Esophagus muscularis mucosa (tissue), 4 donors: ENCODE measurements at regions not wholly inside any gene's neighbourhood (a gene's known extent, or its start where the extent isn't known, plus 50 kb on each side); places are given as distances from the start of the nearest gene placed in this dataset.
"Not testable (repeated sequence)": the region's sequence is repeated elsewhere in the genome, so short reads cannot be mapped to it uniquely, and the experiment has no call there.

Experiments
- DNase-seq: peaks from one replicate; pipeline ENCODE4 v3.0.0-alpha.2; 2017; ENCODE audit errors: extremely low spot score
- H3K27ac ChIP-seq, 4 donors: fragments of 200-600 bp; sonication (generic); replicated peaks in 1 of 4; 1 replicate in 3 of 4; 2 replicates in 1 of 4; pipeline ENCODE4 v1.5.1; 2016 to 2019; ENCODE audit warnings: mild to moderate bottlenecking in 1 of 4
- H3K27me3 ChIP-seq, 4 donors: fragments of 200-600 bp; sonication (generic); one replicate each; pipeline versions ENCODE4 v1.5.1 to v1.6.0; 2016 to 2019
- H3K36me3 ChIP-seq, 4 donors: fragments of 200-600 bp; sonication (generic); one replicate each; pipeline ENCODE4 v1.5.1; 2016 to 2019
- H3K4me1 ChIP-seq, 4 donors: fragments of 200-600 bp; sonication (generic); one replicate each; pipeline ENCODE4 v1.5.1; 2016 to 2019
- H3K4me3 ChIP-seq, 4 donors: fragments of 200-600 bp; sonication (generic); 1 replicate in 2 of 4; 2 replicates in 2 of 4; pipeline ENCODE4 v1.5.1; 2016 to 2019; ENCODE audit warnings: mild to moderate bottlenecking in 4 of 4, moderate library complexity in 1 of 4
- H3K9me3 ChIP-seq, 4 donors: fragments of 200-600 bp; sonication (generic); 1 replicate in 3 of 4; 2 replicates in 1 of 4; pipeline ENCODE4 v1.5.1; 2016 to 2019
- CTCF ChIP-seq, 3 experiments: fragments of 200-600 bp in 2 of 3; fragments of 450-650 bp in 1 of 3; sonication (generic) in 2 of 3; IDR thresholded peaks; one replicate each; pipeline ENCODE4 v1.5.1; 2017 to 2019; ENCODE audit warnings: antibody characterized with exemption in 3 of 3, mild to moderate bottlenecking in 2 of 3, moderate library complexity in 1 of 3
- EP300 ChIP-seq: sonication (generic); formaldehyde crosslinking; IDR thresholded peaks from one replicate; pipeline ENCODE4 v1.6.1; 2017; ENCODE audit warnings: antibody characterized with exemption
- POLR2A ChIP-seq: fragments of 450-650 bp; IDR thresholded peaks from one replicate; pipeline ENCODE4 v1.6.1; 2017; ENCODE audit warnings: antibody characterized with exemption, moderate library complexity, mild to moderate bottlenecking, low read depth
- POLR2AphosphoS5 ChIP-seq, 2 donors: sonication (generic); formaldehyde crosslinking; IDR thresholded peaks; one replicate each; pipeline ENCODE4 v1.6.1; 2017; ENCODE audit warnings: antibody characterized with exemption in 2 of 2
- WGBS: methylation state at CpG from one replicate; pipeline ENCODE4 v1.1.5; 2018; 5-methylcytosine and 5-hydroxymethylcytosine counted together
- intact Hi-C: fragments of 100-400 bp; cut with DNase I; formaldehyde crosslinking; loops from one replicate; pipeline ENCODE4 v1.15.1; 2023

- peaks cover 18 to 29% (median 27%) of the 10 kb centered on the region in 4 donors for H3K4me1 ChIP-seq
- DNase-seq = no peak
- no peak overlapping the region for H3K27ac ChIP-seq
- intact Hi-C loops = no loop called here
- H3K27me3 ChIP-seq = no peaks in the 10 kb centered on the region
- no peak for TF ChIP-seq CTCF (IDR thresholded peaks at IDR 0.05)
- TF ChIP-seq POLR2AphosphoS5 (IDR thresholded peaks at IDR 0.05) = no peak
- H3K4me3 ChIP-seq = no peak overlapping the region
- H3K9me3 ChIP-seq = no peaks in the 10 kb centered on the region
- 65% methylated on average over 2 of the region's 2 CpGs for WGBS
- no peaks in the 10 kb centered on the region for H3K36me3 ChIP-seq
Measured at GRCh38 chr22:25478528-25478927, 85.9 kb upstream of the GRK3 start.

- intact Hi-C loops = not testable (repeated sequence)
Measured at GRCh38 chr22:25480868-25481267, 83.6 kb upstream of the GRK3 start.

GRCh38 chr22:25482091-25482760, 82.2 kb upstream of the GRK3 start:
- no peaks in the 10 kb centered on the region for H3K27me3 ChIP-seq
- H3K36me3 ChIP-seq = peaks cover 0 to 12% (median 3%) of the 10 kb centered on the region in 4 donors
- DNase-seq = no peak
- no peak overlapping the region for H3K27ac ChIP-seq
- H3K4me1 ChIP-seq = peaks cover 12 to 25% (median 19%) of the 10 kb centered on the region in 4 donors
- WGBS = 86% methylated on average over 5 of the region's 5 CpGs
- no peak overlapping the region for H3K4me3 ChIP-seq
- no peak for TF ChIP-seq EP300
- TF ChIP-seq POLR2A = no peak
- no peak for TF ChIP-seq CTCF (IDR thresholded peaks at IDR 0.05)
- TF ChIP-seq POLR2AphosphoS5 (IDR thresholded peaks at IDR 0.05) = no peak
- intact Hi-C loops = no loop called here
- H3K9me3 ChIP-seq = no peaks in the 10 kb centered on the region

More at GRCh38 chr22:25480868-25481267, 83.6 kb upstream of the GRK3 start:
- peaks cover 14 to 31% (median 21%) of the 10 kb centered on the region in 4 donors for H3K4me1 ChIP-seq
- not testable (repeated sequence) for DNase-seq, H3K27ac ChIP-seq, H3K27me3 ChIP-seq, H3K4me3 ChIP-seq, H3K9me3 ChIP-seq
- peaks cover 0 to 12% (median 3%) of the 10 kb centered on the region in 4 donors for H3K36me3 ChIP-seq
- WGBS = 97% methylated on average over 5 of the region's 5 CpGs

- Histone ChIP-seq H3K4me1 (peaks cover 12 to 29% (median 22%) of the 10 kb centered on the region in 4 donors), H3K9me3 (no peaks in the 10 kb centered on the region), H3K27me3 (no peaks in the 10 kb centered on the region), H3K36me3 (peaks cover 0 to 12% (median 3%) of the 10 kb centered on the region in 4 donors), H3K4me3 (no peak overlapping the region), H3K27ac (peak overlapping the region in 1 of 4 donors; percentile 43)
- TF ChIP-seq EP300 (no peak), POLR2A (no peak), CTCF (IDR thresholded peaks at IDR 0.05) (no peak), POLR2AphosphoS5 (IDR thresholded peaks at IDR 0.05) (no peak)
- 43% methylated on average over 3 of the region's 3 CpGs for WGBS
- intact Hi-C loops = no loop called here
- no peak for DNase-seq
Measured at GRCh38 chr22:25482868-25483639, 81.4 kb upstream of the GRK3 start.

GRCh38 chr22:25483931-25484330, 80.5 kb upstream of the GRK3 start:
- TF ChIP-seq POLR2A (no peak), POLR2AphosphoS5 (IDR thresholded peaks at IDR 0.05) (no peak), CTCF (IDR thresholded peaks at IDR 0.05) (no peak), EP300 (no peak)
- peaks cover 18 to 38% (median 29%) of the 10 kb centered on the region in 4 donors for H3K4me1 ChIP-seq
- H3K4me3 ChIP-seq = no peak overlapping the region
- 90% methylated on average over 1 of the region's 1 CpG for WGBS
- no peak for DNase-seq
- H3K9me3 ChIP-seq = no peaks in the 10 kb centered on the region
- intact Hi-C loops = no loop called here
- no peaks in the 10 kb centered on the region for H3K27me3 ChIP-seq
- peaks cover 0 to 12% (median 3%) of the 10 kb centered on the region in 4 donors for H3K36me3 ChIP-seq
- H3K27ac ChIP-seq = peak overlapping the region in 1 of 4 donors; percentile 43
